Heart left ventricle (tissue), 16 donors: ENCODE measurements at regions not wholly inside any gene's neighbourhood (a gene's known extent, or its start where the extent isn't known, plus 50 kb on each side); places are given as distances from the start of the nearest gene placed in this dataset.

ENCODE experiments used
- ATAC-seq, 4 donors: fragments of 200-7000 bp; cut with Tn5 transposase; one replicate each; pipeline ENCODE4 v1.9.1; 2020 to 2022; ENCODE audit warnings: moderate library complexity in 4 of 4, mild to moderate bottlenecking in 3 of 4, moderate number of reproducible peaks in 1 of 4
- DNase-seq, 5 donors: peaks; one replicate each; pipeline ENCODE4 v3.0.0-alpha.2; 2020
- H3K27ac ChIP-seq, 12 donors: fragments of 200-600 bp; sonication (generic) in 4 of 12; one replicate each; pipeline versions ENCODE4 v1.5.0 to v1.8.0; 2016 to 2022; ENCODE audit warnings: mild to moderate bottlenecking in 2 of 12
- H3K27me3 ChIP-seq, 9 donors: fragments of 200-600 bp; sonication (generic) in 2 of 9; one replicate each; pipeline versions ENCODE4 v1.5.1 to v1.8.0; 2016 to 2022; ENCODE audit warnings: mild to moderate bottlenecking in 3 of 9
- H3K36me3 ChIP-seq, 9 donors: fragments of 200-600 bp; sonication (generic) in 2 of 9; one replicate each; pipeline versions ENCODE4 v1.5.0 to v1.8.0; 2018 to 2022; ENCODE audit warnings: mild to moderate bottlenecking in 2 of 9
- H3K4me1 ChIP-seq, 12 donors: fragments of 200-600 bp; sonication (generic) in 4 of 12; one replicate each; pipeline versions ENCODE4 v1.5.0 to v1.8.0; 2016 to 2022; ENCODE audit warnings: mild to moderate bottlenecking in 3 of 12
- H3K4me3 ChIP-seq, 12 donors: fragments of 200-600 bp; sonication (generic) in 4 of 12; one replicate each; pipeline versions ENCODE4 v1.5.0 to v1.8.0; 2017 to 2022; ENCODE audit warnings: mild to moderate bottlenecking in 9 of 12, moderate library complexity in 4 of 12
- H3K9me3 ChIP-seq, 12 donors: fragments of 200-600 bp; sonication (generic) in 4 of 12; one replicate each; pipeline versions ENCODE4 v1.5.0 to v1.8.0; 2016 to 2022; ENCODE audit warnings: mild to moderate bottlenecking in 1 of 12
- POLR2A ChIP-seq, 2 donors: fragments of 450-650 bp; IDR thresholded peaks; one replicate each; pipeline ENCODE4 v1.6.1; 2017; ENCODE audit warnings: antibody characterized with exemption in 2 of 2, mild to moderate bottlenecking in 2 of 2, moderate library complexity in 2 of 2
- WGBS, 4 donors: extraction: QIAGEN DNeasy Blood & Tissue Kit in 2 of 4; methylation state at CpG; one replicate each; pipeline versions ENCODE4 v1.1.5 to v1.1.7; 2013 to 2018; 5-methylcytosine and 5-hydroxymethylcytosine counted together
- intact Hi-C, 10 donors: fragments of 100-400 bp; cut with DNase I; formaldehyde crosslinking; loops; one replicate each; pipeline versions ENCODE4 v1.11.1 to v1.14.2; 2022
- TF ChIP-seq, protein P1 (sequence below), 12 donors: fragments of 200-600 bp; sonication (generic) in 4 of 12; IDR thresholded peaks; one replicate each; pipeline versions ENCODE4 v1.5.0 to v1.8.0; 2018 to 2022; ENCODE audit warnings: antibody characterized with exemption in 12 of 12, mild to moderate bottlenecking in 5 of 12
- donor health status: ischemic (EF 13 %, LVEDD 7.1; RV severe dilation, severe dysfunction).
- donor health status: healthy with polysubstance abuse.
- donor health status: DM: no; HTN: yes; CAD: no.
- donor health status: DM: no; HTN: no; CAD: no.
- donor health status: ischemic (EF 25% LVEDD 6.9; RV normal size, moderate dysfunction).
- donor health status: ischemic (EF 25% LVEDD 5.7; RV mildly dilated, moderate dysfunction).
- donor health status: healthy.
- donor health status: DM: yes; HTN: yes; CAD: no.
- donor health status: ischemic (EF 35%, LVEDD 5.7; RV mildly dilated, moderate dysfunction).
- donor health status: nonischemic (EF 11% LVEDD 7.7; RV severe dilation, severe dysfunction).
- donor health status: DM: yes; HTN: yes; CAD: no.
- donor health status: PGD.
- donor health status: ischemic (EF 29% LVEDD 5.4; RV normal size, mild dysfunction).
- donor health status: nonischemic (EF 23%, LVEDD 6.1; RV moderate dilation, normal function).

GRCh38 chrX:134727363-134727762 lies 69.1 kb upstream of the PLAC1 start:
- WGBS, 4 donors, result 68 to 97% (median 91%) methylated on average over 1 of the region's 1 CpG
- Histone ChIP-seq H3K27ac (no peak overlapping the region), H3K4me3 (no peak overlapping the region), H3K4me1 (no peaks in the 10 kb centered on the region), H3K27me3 (peaks cover 0 to 9% (median 0%) of the 10 kb centered on the region in 9 donors), H3K36me3 (no peaks in the 10 kb centered on the region), H3K9me3 (peaks cover 0 to under 1% (median 0%) of the 10 kb centered on the region in 12 donors)
- no peak for ATAC-seq
- DNase-seq, result no peak
- intact Hi-C loops, result no loop called here
- TF ChIP-seq, protein P1, sequence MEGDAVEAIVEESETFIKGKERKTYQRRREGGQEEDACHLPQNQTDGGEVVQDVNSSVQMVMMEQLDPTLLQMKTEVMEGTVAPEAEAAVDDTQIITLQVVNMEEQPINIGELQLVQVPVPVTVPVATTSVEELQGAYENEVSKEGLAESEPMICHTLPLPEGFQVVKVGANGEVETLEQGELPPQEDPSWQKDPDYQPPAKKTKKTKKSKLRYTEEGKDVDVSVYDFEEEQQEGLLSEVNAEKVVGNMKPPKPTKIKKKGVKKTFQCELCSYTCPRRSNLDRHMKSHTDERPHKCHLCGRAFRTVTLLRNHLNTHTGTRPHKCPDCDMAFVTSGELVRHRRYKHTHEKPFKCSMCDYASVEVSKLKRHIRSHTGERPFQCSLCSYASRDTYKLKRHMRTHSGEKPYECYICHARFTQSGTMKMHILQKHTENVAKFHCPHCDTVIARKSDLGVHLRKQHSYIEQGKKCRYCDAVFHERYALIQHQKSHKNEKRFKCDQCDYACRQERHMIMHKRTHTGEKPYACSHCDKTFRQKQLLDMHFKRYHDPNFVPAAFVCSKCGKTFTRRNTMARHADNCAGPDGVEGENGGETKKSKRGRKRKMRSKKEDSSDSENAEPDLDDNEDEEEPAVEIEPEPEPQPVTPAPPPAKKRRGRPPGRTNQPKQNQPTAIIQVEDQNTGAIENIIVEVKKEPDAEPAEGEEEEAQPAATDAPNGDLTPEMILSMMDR (IDR thresholded peaks at IDR 0.05), result no peak
- no peak for TF ChIP-seq POLR2A (IDR thresholded peaks at IDR 0.05)

DNA sequence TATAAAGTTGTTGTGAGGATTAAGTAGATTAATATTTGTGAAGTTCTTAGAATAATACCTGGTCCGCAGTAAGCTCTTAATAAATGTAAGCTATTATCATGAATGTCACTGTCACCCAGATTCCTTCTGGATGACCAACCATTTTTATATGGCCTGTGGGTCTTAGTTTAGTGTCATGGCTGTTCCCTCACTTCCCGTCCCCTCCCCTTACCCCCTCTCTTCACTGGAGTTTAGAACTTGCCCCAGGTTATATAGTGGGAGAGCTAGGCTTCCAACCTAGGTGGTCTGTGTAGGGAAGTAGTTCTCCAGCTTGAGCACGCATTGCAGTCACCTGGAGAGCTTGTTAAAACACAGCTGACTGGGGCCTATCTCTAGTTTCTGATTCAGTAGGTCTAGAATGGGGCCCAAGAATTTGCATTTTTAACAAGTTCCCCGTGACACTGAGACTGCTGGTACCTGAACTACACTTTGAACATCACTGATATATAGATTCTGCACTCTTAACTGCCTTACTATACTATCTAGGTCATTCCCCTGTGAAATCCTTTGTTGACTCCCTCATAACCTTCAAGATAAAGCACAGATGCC lies 66.9 kb upstream of the PLAC1 start:
- Histone ChIP-seq H3K27me3 (peaks cover 0 to 9% (median 0%) of the 10 kb centered on the region in 9 donors), H3K4me3 (no peak overlapping the region), H3K36me3 (no peaks in the 10 kb centered on the region), H3K9me3 (peaks cover 0 to 7% (median 0%) of the 10 kb centered on the region in 12 donors), H3K27ac (no peak overlapping the region), H3K4me1 (no peaks in the 10 kb centered on the region)
- intact Hi-C loops, result no loop called here
- WGBS, 4 donors, result 61 to 98% (median 81%) methylated on average over 4 of the region's 4 CpGs
- DNase-seq (no peak), ATAC-seq (no peak)
- no peak for TF ChIP-seq POLR2A (IDR thresholded peaks at IDR 0.05)
- TF ChIP-seq, protein P1 (IDR thresholded peaks at IDR 0.05), result no peak

GRCh38 chrX:134721766-134722532 lies 63.7 kb upstream of the PLAC1 start:
- ATAC-seq (no peak), DNase-seq (no peak)
- Histone ChIP-seq H3K4me1 (peaks cover 0 to 8% (median 0%) of the 10 kb centered on the region in 12 donors), H3K27ac (no peak overlapping the region), H3K27me3 (no peaks in the 10 kb centered on the region), H3K4me3 (no peak overlapping the region), H3K36me3 (no peaks in the 10 kb centered on the region), H3K9me3 (peaks cover 0 to 7% (median 0%) of the 10 kb centered on the region in 12 donors)
- intact Hi-C loops, result no loop called here
- WGBS, 4 donors, result 81 to 88% (median 85%) methylated on average over 9 of the region's 9 CpGs
- TF ChIP-seq, protein P1 (IDR thresholded peaks at IDR 0.05), result no peak
- TF ChIP-seq POLR2A (IDR thresholded peaks at IDR 0.05), result no peak

- DNase-seq (no peak), ATAC-seq (no peak)
- TF ChIP-seq, protein P1 (IDR thresholded peaks at IDR 0.05), result no peak
- no peak for TF ChIP-seq POLR2A (IDR thresholded peaks at IDR 0.05)
- H3K27ac ChIP-seq, result peak overlapping the region in 2 of 12 donors; percentile 24 to 26
- no peaks in the 10 kb centered on the region for H3K27me3 ChIP-seq
- H3K9me3 ChIP-seq, result peaks cover 0 to 7% (median 0%) of the 10 kb centered on the region in 12 donors
- 57 to 71% (median 68%) methylated on average over 2 of the region's 2 CpGs for WGBS, 4 donors
- H3K4me1 ChIP-seq, result peaks cover 0 to 8% (median 0%) of the 10 kb centered on the region in 12 donors
- intact Hi-C loops, result no loop called here
- no peaks in the 10 kb centered on the region for H3K36me3 ChIP-seq
- H3K4me3 ChIP-seq, result no peak overlapping the region
Observed at GRCh38 chrX:134718966-134719317, 60.7 kb upstream of the PLAC1 start.
